HG03571 (cell line): ENCODE measurements at regions not wholly inside any gene's neighbourhood (a gene's known extent, or its start where the extent isn't known, plus 50 kb on each side); places are given as distances from the start of the nearest gene placed in this dataset.

Experiments used
- ATAC-seq: cut with Tn5 transposase; IDR thresholded peaks from one replicate; pipeline ENCODE4 v1.9.1; 2021; ENCODE audit not compliant: unreplicated experiment

- ATAC-seq = no peak
Observed at GRCh38 chr7:52711951-52712350, 323.5 kb upstream of the POM121L12 start.

GRCh38 chr7:52708846-52709245, 326.6 kb upstream of the POM121L12 start:
- ATAC-seq = no peak

GRCh38 chr7:52705768-52706167, 329.7 kb upstream of the POM121L12 start:
- ATAC-seq = no peak

GRCh38 chr7:52700349-52700748, 335.1 kb upstream of the POM121L12 start:
- no peak for ATAC-seq

- no peak for ATAC-seq
Observed at GRCh38 chr7:52695973-52696595, 339.3 kb upstream of the POM121L12 start.

GRCh38 chr7:52691257-52691656, 344.2 kb upstream of the POM121L12 start:
- no peak for ATAC-seq

GRCh38 chr7:52689912-52690311, 345.5 kb upstream of the POM121L12 start:
- ATAC-seq = no peak

GRCh38 chr7:52685333-52685732, 350.1 kb upstream of the POM121L12 start:
- no peak for ATAC-seq

GRCh38 chr7:52684388-52684787, 351.0 kb upstream of the POM121L12 start:
- ATAC-seq = no peak

GRCh38 chr7:52682993-52683392, 352.4 kb upstream of the POM121L12 start:
- no peak for ATAC-seq

- no peak for ATAC-seq
Observed at GRCh38 chr7:52670608-52671225, 364.7 kb upstream of the POM121L12 start.

- ATAC-seq = no peak
Observed at GRCh38 chr7:52669031-52669430, 366.4 kb upstream of the POM121L12 start.

- no peak for ATAC-seq
Observed at GRCh38 chr7:52668435-52668834, 367.0 kb upstream of the POM121L12 start.

GRCh38 chr7:52659178-52659577, 376.3 kb upstream of the POM121L12 start:
- ATAC-seq = no peak

- no peak for ATAC-seq
Observed at GRCh38 chr7:52656098-52656497, 379.3 kb upstream of the POM121L12 start.

GRCh38 chr7:52652621-52653020, 382.8 kb upstream of the POM121L12 start:
- no peak for ATAC-seq

GRCh38 chr7:52648872-52649271, 386.6 kb upstream of the POM121L12 start:
- no peak for ATAC-seq

GRCh38 chr7:52647046-52647445, 388.4 kb upstream of the POM121L12 start:
- no peak for ATAC-seq

- no peak for ATAC-seq
Observed at GRCh38 chr7:52639981-52640380, 395.5 kb upstream of the POM121L12 start.

GRCh38 chr7:52639126-52639525, 396.3 kb upstream of the POM121L12 start:
- no peak for ATAC-seq

GRCh38 chr7:52635021-52635420, 400.4 kb upstream of the POM121L12 start:
- no peak for ATAC-seq

GRCh38 chr7:52620849-52621248, 414.6 kb upstream of the POM121L12 start:
- no peak for ATAC-seq

- ATAC-seq = no peak
Observed at GRCh38 chr7:52616552-52616951, 418.9 kb upstream of the POM121L12 start.
